ENCODE measurements at regions not wholly inside any gene's neighbourhood (a gene's known extent, or its start where the extent isn't known, plus 50 kb on each side); places are given as distances from the start of the nearest gene placed in this dataset.
"Not testable (repeated sequence)": the region's sequence is repeated elsewhere in the genome, so short reads cannot be mapped to it uniquely, and the experiment has no call there.

DNA sequence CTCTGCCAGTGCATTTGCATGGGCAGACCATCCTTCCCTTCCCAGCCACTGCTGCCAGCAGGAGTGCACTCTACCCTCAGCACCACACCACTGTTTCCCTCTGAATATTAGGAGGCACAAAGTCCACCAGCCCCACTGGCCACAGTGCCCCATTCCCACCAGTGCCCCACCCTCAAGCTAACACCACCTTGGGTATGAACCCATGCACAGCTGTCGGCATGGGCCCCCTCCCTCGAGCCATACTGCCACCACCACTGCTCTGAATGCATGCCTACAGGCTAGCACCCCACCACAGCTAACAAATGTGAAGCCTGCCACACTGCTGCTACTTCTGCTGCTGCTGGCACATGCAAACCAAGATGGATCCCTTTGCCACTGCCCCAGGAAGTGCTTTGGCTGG, 810.4 kb downstream of the TRAM1L1 start:
- Histone ChIP-seq H3K9me3 (peaks cover 0 to 3% of the 10 kb centered on the region in 2 donors), H3K36me3 (no peaks in the 10 kb centered on the region), H3K27ac (no peak overlapping the region), H3K4me1 (no peaks in the 10 kb centered on the region), H3K27me3 (no peaks in the 10 kb centered on the region), H3K4me3 (no peak overlapping the region)
- intact Hi-C loops (cut with DNase I; ENCODE audit: low total_unique reads): no loop called here
- in situ Hi-C loops (cut with MboI; ENCODE audit: low pct_ligation_motif_present in 1 of 4, low pct_unique_long_range_greater_than_20kb in 1 of 4, low sequenced_read_pairs in 3 of 4): no loop called here
- WGBS, 2 donors (ENCODE audit: low coverage in 1 of 2): 73% methylated on average over 2 of the region's 2 CpGs; no CpG with 5 or more reads in 1 of the 2 donors
- TF ChIP-seq, protein P1, sequence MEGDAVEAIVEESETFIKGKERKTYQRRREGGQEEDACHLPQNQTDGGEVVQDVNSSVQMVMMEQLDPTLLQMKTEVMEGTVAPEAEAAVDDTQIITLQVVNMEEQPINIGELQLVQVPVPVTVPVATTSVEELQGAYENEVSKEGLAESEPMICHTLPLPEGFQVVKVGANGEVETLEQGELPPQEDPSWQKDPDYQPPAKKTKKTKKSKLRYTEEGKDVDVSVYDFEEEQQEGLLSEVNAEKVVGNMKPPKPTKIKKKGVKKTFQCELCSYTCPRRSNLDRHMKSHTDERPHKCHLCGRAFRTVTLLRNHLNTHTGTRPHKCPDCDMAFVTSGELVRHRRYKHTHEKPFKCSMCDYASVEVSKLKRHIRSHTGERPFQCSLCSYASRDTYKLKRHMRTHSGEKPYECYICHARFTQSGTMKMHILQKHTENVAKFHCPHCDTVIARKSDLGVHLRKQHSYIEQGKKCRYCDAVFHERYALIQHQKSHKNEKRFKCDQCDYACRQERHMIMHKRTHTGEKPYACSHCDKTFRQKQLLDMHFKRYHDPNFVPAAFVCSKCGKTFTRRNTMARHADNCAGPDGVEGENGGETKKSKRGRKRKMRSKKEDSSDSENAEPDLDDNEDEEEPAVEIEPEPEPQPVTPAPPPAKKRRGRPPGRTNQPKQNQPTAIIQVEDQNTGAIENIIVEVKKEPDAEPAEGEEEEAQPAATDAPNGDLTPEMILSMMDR (IDR thresholded peaks at IDR 0.05): no peak
- no peak for TF ChIP-seq EP300 (IDR thresholded peaks at IDR 0.05; ENCODE audit: low read depth)
- TF ChIP-seq POLR2AphosphoS5 (IDR thresholded peaks at IDR 0.05): no peak
- no peak for TF ChIP-seq POLR2A (IDR thresholded peaks at IDR 0.05)
- DNase-seq: no peak

DNA sequence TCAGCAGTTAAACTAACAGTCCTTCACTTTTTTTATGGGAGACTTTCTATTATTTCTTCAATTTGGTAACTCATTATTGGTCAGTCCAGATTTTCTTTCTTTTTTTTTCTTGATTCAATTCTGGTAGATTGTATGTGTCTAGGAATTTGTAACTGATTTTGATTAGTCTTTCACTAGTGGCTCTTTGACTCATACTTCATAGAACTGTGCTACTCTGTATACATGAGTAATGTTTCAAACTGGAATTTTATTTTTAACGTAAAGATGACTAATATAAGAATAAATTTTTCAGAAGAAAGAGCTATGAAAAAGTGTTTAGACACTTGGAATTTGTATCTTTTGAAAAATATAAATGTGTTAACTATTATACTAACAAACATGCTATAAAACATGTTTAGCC, 813.0 kb downstream of the TRAM1L1 start:
- Histone ChIP-seq H3K27me3 (no peaks in the 10 kb centered on the region), H3K36me3 (no peaks in the 10 kb centered on the region), H3K9me3 (peaks cover 0 to 3% of the 10 kb centered on the region in 2 donors), H3K27ac (no peak overlapping the region), H3K4me1 (no peaks in the 10 kb centered on the region), H3K4me3 (no peak overlapping the region)
- TF ChIP-seq POLR2A (IDR thresholded peaks at IDR 0.05): no peak
- TF ChIP-seq, protein P1 (IDR thresholded peaks at IDR 0.05): no peak
- TF ChIP-seq EP300 (IDR thresholded peaks at IDR 0.05; ENCODE audit: low read depth): no peak
- TF ChIP-seq POLR2AphosphoS5 (IDR thresholded peaks at IDR 0.05): no peak
- DNase-seq: no peak
- intact Hi-C loops (cut with DNase I; ENCODE audit: low total_unique reads) (no loop called here), in situ Hi-C loops (cut with MboI; ENCODE audit: low pct_ligation_motif_present in 1 of 4, low pct_unique_long_range_greater_than_20kb in 1 of 4, low sequenced_read_pairs in 3 of 4) (no loop called here)
- WGBS, 2 donors (ENCODE audit: low coverage in 1 of 2): 50 to 71% methylated on average over 1 of the region's 1 CpG

DNA sequence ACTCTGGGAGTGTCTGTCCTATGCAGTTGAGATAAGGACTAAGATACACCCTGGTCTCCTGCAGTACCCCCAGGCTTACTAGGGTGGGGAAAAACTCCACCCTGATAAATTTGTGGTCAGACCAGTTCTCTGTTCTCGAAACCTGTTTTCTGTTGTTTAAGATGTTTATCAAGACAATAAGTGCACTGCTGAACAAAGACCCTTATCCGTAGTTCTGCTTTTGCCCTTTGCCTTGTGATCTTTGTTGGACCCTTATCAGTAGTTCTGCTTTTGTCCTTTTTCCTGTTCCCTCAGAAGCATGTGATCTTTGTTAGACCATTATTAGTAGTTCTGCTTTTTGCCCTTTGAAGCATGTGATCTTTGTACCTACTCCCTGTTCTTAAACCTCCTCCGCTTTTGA, 824.4 kb downstream of the TRAM1L1 start:
- DNase-seq; H3K36me3 ChIP-seq; H3K4me1 ChIP-seq; H3K27ac ChIP-seq; intact Hi-C loops (cut with DNase I; ENCODE audit: low total_unique reads); H3K27me3 ChIP-seq; H3K4me3 ChIP-seq; H3K9me3 ChIP-seq: not testable (repeated sequence)
- in situ Hi-C loops (cut with MboI; ENCODE audit: low pct_ligation_motif_present in 1 of 4, low pct_unique_long_range_greater_than_20kb in 1 of 4, low sequenced_read_pairs in 3 of 4): loop anchor here in 1 of 4 donors (10.0 kb wide), 1 partner anchor 56 kb away; no protein-coding TSS in a partner anchor
- 44 to 53% methylated on average over 2 to 3 of the region's 3 CpGs for WGBS, 2 donors (ENCODE audit: low coverage in 1 of 2)

DNA sequence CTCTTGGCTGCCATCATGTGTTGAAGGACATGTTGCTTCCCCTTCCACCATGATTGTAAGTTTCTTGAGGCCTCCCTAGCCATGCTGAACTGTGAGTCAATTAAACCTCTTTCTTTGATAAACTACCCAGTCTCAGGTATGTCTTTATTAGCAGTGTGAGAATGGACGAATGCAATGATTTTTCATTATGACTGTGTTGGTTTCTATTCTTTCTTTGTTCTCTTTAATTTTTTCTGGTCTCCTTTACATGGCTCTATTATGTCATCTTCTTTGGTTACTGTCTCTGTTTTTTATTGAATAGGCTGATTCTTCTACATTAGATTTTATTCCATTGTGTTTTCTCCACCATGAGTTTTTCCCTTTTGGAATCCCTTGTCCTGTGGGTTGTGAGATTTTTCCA, 840.6 kb downstream of the TRAM1L1 start:
- no peak for DNase-seq
- no peak overlapping the region for H3K27ac ChIP-seq
- 38 to 68% methylated on average over 1 of the region's 1 CpG for WGBS, 2 donors (ENCODE audit: low coverage in 1 of 2)
- H3K36me3 ChIP-seq: no peaks in the 10 kb centered on the region
- H3K4me3 ChIP-seq: no peak overlapping the region
- intact Hi-C loops (cut with DNase I; ENCODE audit: low total_unique reads) (no loop called here), in situ Hi-C loops (cut with MboI; ENCODE audit: low pct_ligation_motif_present in 1 of 4, low pct_unique_long_range_greater_than_20kb in 1 of 4, low sequenced_read_pairs in 3 of 4) (no loop called here)
- TF ChIP-seq, protein P1 (IDR thresholded peaks at IDR 0.05): no peak
- TF ChIP-seq POLR2A (IDR thresholded peaks at IDR 0.05): no peak
- no peak for TF ChIP-seq POLR2AphosphoS5 (IDR thresholded peaks at IDR 0.05)
- TF ChIP-seq EP300 (IDR thresholded peaks at IDR 0.05; ENCODE audit: low read depth): no peak
- no peaks in the 10 kb centered on the region for H3K27me3 ChIP-seq
- H3K9me3 ChIP-seq: no peaks in the 10 kb centered on the region
- no peaks in the 10 kb centered on the region for H3K4me1 ChIP-seq

DNA sequence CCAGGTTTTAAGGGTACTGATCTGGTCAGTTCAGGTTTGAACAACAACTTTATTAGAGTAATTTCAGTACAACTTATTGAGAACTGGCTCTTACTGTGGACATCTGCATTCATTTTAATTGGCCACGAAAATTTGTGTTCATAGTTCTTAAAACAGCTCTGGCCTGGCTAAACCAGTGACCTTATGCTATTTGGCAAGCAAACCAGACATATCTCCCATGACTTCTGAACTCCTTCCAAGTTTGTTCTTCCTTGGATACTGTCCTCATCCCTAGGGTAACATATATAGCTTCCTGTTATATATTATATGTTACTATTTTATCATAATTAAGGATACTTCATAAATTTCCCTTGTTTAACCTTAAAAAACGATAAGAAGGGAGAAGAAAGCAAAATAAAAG, 841.9 kb downstream of the TRAM1L1 start:
- WGBS, 2 donors (ENCODE audit: low coverage in 1 of 2): 31 to 39% methylated on average over 2 of the region's 2 CpGs
- intact Hi-C loops (cut with DNase I; ENCODE audit: low total_unique reads) (no loop called here), in situ Hi-C loops (cut with MboI; ENCODE audit: low pct_ligation_motif_present in 1 of 4, low pct_unique_long_range_greater_than_20kb in 1 of 4, low sequenced_read_pairs in 3 of 4) (no loop called here)
- TF ChIP-seq EP300 (IDR thresholded peaks at IDR 0.05; ENCODE audit: low read depth): no peak
- TF ChIP-seq POLR2AphosphoS5 (IDR thresholded peaks at IDR 0.05): no peak
- TF ChIP-seq POLR2A (IDR thresholded peaks at IDR 0.05): no peak
- TF ChIP-seq, protein P1 (IDR thresholded peaks at IDR 0.05): no peak
- Histone ChIP-seq H3K4me3 (no peak overlapping the region), H3K4me1 (no peaks in the 10 kb centered on the region), H3K27me3 (no peaks in the 10 kb centered on the region), H3K27ac (no peak overlapping the region), H3K9me3 (no peaks in the 10 kb centered on the region), H3K36me3 (no peaks in the 10 kb centered on the region)
- DNase-seq: no peak

Data from transverse colon (tissue), 4 donors.